ELF-1 (cell line): ENCODE measurements at regions not wholly inside any gene's neighbourhood (a gene's known extent, or its start where the extent isn't known, plus 50 kb on each side); places are given as distances from the start of the nearest gene placed in this dataset.

Experiments
- DNase-seq: peaks from one replicate; pipeline ENCODE4 v3.0.0-alpha.2; 2016; ENCODE audit warnings: low read depth, low spot score

- no peak for DNase-seq
Observed at GRCh38 chr17:73806768-73807167, 162.5 kb upstream of the SDK2 start.

- no peak for DNase-seq
Observed at GRCh38 chr17:73813201-73813600, 169.0 kb upstream of the SDK2 start.

- DNase-seq = no peak
Observed at GRCh38 chr17:73814075-73814474, 169.8 kb upstream of the SDK2 start.

GRCh38 chr17:73815474-73815873 lies 171.2 kb upstream of the SDK2 start:
- DNase-seq = peak; percentile 38

GRCh38 chr17:73819440-73820395 lies 175.5 kb upstream of the SDK2 start:
- no peak for DNase-seq

- DNase-seq = peak; percentile 77
Observed at GRCh38 chr17:73820686-73821448, 176.6 kb upstream of the SDK2 start.

GRCh38 chr17:73821665-73822064 lies 177.4 kb upstream of the SDK2 start:
- no peak for DNase-seq

GRCh38 chr17:73822371-73822770 lies 178.1 kb upstream of the SDK2 start:
- DNase-seq = no peak

GRCh38 chr17:73823684-73824083 lies 179.4 kb upstream of the SDK2 start:
- no peak for DNase-seq

GRCh38 chr17:73824321-73824720 lies 180.1 kb upstream of the SDK2 start:
- DNase-seq = peak; percentile 73

- DNase-seq = no peak
Observed at GRCh38 chr17:73826181-73826871, 182.1 kb upstream of the SDK2 start.

GRCh38 chr17:73826872-73827228 lies 182.6 kb upstream of the SDK2 start:
- DNase-seq = no peak

GRCh38 chr17:73827627-73828291 lies 183.5 kb upstream of the SDK2 start:
- DNase-seq = peak; percentile 94

- DNase-seq = no peak
Observed at GRCh38 chr17:73829676-73830280, 185.5 kb upstream of the SDK2 start.

GRCh38 chr17:73831699-73832098 lies 187.5 kb upstream of the SDK2 start:
- DNase-seq = no peak

- no peak for DNase-seq
Observed at GRCh38 chr17:73833775-73834488, 189.7 kb upstream of the SDK2 start.

GRCh38 chr17:73834684-73835343 lies 190.6 kb upstream of the SDK2 start:
- DNase-seq = no peak

- DNase-seq = no peak
Observed at GRCh38 chr17:73835605-73836004, 191.4 kb upstream of the SDK2 start.

GRCh38 chr17:73838815-73839214 lies 194.6 kb upstream of the SDK2 start:
- DNase-seq = no peak

GRCh38 chr17:73840829-73841228 lies 196.6 kb upstream of the SDK2 start:
- DNase-seq = no peak
